LNCaP clone FGC (cell line): ENCODE measurements at regions not wholly inside any gene's neighbourhood (a gene's known extent, or its start where the extent isn't known, plus 50 kb on each side); places are given as distances from the start of the nearest gene placed in this dataset.

Experiments
- DNase-seq: peaks from one replicate; pipeline ENCODE4 v3.0.0-alpha.2; 2011; ENCODE audit warnings: low read depth
- H3K4me3 ChIP-seq: 2 replicates; pipeline ENCODE4 v1.5.1; 2011; ENCODE audit warnings: mild to moderate bottlenecking, low read depth, low read length, control low read depth
- TF ChIP-seq, protein P1 (sequence below): IDR thresholded peaks from 2 replicates; pipeline ENCODE4 v1.5.1; 2012; ENCODE audit warnings: mild to moderate bottlenecking; ENCODE audit not compliant: control insufficient read depth, insufficient read depth; ENCODE audit errors: extremely low read depth

DNA sequence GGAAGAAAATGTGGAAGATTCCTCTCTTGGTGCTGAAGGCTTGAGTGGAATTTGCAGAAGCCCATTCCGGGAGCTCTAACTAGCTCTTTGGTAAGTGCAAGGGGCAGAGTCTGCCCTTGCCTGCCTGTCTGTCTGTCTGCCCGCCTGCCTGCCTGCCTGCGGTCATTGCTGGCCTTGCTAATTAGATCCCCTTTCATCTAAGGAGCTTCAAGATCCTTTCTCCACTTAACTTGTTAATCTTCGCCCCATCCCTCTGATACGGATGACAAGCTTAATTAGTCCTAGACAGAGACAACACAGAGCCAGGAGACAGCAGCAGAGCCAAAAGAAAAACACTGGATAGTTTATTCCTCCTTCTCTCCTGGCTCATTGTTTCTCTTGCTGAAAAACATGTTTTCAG is 80.2 kb upstream of the GADD45A start:
- TF ChIP-seq, protein P1, sequence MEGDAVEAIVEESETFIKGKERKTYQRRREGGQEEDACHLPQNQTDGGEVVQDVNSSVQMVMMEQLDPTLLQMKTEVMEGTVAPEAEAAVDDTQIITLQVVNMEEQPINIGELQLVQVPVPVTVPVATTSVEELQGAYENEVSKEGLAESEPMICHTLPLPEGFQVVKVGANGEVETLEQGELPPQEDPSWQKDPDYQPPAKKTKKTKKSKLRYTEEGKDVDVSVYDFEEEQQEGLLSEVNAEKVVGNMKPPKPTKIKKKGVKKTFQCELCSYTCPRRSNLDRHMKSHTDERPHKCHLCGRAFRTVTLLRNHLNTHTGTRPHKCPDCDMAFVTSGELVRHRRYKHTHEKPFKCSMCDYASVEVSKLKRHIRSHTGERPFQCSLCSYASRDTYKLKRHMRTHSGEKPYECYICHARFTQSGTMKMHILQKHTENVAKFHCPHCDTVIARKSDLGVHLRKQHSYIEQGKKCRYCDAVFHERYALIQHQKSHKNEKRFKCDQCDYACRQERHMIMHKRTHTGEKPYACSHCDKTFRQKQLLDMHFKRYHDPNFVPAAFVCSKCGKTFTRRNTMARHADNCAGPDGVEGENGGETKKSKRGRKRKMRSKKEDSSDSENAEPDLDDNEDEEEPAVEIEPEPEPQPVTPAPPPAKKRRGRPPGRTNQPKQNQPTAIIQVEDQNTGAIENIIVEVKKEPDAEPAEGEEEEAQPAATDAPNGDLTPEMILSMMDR: no peak
- DNase-seq: no peak

DNA sequence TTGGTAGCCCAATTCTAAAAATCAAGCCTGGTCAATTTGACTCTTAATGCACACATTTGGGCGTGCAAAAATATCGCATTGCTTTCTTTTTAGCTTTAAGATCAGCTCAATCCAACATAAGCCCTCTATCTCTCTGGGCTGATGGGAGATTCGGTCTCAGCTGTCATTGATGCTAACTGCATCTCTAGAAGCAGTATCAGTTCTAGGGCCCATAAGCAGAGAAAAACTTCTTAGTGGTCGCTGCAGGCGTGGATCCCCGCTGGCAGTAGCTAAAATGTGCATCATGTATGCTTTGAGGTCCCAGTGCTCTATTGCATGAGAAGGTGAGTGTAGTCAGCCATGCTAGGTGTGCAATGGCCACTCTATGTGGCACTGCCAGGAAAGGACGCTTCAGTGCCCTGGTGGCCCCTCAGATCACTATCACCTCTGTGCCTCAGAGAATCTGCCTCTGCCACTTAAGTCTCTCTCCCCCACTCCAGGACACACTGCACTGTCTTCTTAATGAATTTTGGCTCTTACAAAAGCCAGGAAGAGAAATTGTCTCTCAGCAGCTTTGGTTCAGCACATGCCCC is 79.7 kb upstream of the GADD45A start:
- TF ChIP-seq, protein P1: no peak
- DNase-seq: no peak
- no peak overlapping the region for H3K4me3 ChIP-seq

More for the DNA sequence above, 80.2 kb upstream of the GADD45A start:
- H3K4me3 ChIP-seq: no peak overlapping the region

DNA sequence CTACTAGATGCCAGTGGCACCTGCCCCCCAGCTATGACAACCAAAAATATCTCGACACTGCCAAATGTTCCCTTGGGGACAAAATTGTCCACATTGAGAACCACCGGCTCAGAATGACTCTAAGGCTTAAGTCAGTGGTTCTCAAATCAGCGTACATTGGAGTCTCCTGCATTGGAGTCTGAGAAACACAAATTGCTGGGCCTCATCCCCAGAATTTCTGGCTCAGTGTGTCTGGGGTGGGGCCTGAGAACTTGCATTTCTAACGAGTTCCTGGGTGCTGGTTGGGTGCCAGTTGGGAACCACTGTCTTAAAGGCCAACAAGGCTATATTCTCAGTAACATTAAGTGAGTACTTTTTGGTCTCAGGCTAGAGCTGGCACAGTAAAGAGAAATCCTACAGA is 77.7 kb upstream of the GADD45A start:
- TF ChIP-seq, protein P1: no peak
- no peak overlapping the region for H3K4me3 ChIP-seq
- no peak for DNase-seq

DNA sequence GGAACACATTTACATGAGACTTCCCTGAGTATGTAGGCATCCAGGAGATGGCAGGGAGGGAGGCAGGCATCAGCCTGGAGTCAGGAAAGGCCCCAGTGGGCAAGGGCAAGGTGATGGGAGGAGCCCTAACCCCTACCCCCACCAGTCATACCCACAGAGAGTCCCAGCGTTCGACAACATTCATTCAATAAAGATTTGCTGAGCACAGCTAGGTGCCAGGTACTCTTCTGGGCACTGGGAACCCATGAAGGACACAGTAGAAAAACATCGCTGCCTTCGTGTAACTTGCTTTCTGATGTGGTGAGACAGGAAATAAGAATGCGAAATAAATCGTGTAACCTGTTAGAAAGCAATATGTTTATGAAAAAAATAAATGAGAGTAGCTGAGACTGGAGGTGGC is 77.3 kb upstream of the GADD45A start:
- no peak for DNase-seq
- TF ChIP-seq, protein P1: no peak
- H3K4me3 ChIP-seq: no peak overlapping the region

DNA sequence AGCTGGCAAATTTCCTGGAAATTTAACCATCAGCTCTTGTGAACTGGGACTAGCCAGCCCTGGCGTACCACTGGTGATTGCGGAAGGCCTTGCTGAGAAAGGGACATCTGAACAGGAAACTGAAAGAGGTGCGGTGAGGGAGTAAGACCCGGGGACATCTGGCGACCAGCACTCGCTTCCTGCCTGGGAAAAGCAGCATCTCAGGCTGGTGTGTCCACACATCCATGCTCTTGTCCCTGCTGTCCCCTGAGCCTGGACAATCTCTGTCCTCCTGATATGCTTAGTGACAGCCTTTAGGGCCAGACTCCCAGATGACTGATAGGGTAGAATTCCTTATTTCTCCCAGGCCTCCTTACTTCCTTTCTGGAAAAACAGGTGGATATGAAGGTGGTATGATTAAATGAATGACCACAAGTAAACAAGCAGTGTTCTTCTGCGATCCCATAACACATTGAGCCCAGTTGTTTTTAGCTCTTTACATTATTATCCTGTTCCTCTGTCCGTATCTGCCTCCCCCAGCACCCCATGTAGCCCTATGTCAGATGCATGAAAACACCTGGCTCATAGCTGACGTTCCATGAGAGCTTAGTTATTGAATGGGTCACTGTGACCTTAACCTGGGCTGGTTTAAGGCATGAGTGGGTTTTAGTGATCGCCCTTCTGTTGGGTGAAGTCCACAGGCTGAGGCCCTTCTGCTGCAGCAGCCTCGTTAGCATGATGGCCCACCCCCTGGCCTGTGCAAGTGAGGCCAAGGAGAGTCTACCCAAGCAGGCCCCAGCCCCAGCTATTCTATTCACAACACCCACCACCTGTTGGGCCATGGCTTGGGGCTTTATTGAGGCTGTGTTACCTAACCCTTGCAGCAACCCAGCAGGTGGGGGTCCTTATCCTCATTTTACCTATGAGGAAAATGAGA is 76.1 kb upstream of the GADD45A start:
- TF ChIP-seq, protein P1: no peak
- H3K4me3 ChIP-seq: no peak overlapping the region
- no peak for DNase-seq

DNA sequence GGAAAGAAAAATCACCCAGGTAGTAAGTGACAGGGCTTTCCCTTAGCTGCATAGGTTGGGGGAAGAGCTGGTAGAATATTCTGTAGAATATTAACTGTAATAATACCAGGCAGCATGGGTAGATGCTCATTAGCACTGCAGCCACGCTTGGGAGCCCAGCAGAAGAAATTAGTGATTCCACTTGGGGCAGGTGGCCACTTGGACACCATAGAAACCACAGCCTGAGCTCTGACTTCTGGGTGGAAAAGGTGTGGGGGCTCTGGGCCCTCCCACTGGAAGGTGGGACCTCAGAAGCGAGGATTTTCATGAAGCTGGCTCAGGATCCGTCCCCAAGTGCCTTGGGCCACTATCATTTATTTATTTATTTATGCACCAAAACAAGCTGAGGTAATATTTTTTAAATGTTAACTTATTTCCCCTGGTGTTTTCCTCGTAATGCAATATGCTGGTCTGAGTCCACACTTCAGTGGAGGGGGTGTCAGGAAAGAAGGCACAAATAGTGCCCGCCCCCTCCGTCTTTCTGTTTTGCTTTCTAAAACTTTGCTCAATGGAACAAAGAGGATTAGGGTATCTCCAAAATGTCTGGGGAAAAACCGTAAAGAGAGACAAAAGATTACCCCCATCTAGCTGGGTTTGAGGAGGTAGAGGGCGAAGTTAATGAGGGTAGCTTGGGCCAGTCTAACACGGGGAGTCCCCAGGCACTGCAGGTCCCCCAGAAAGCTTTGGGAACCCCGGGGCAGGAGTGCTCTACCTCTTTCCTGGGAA is 75.2 kb upstream of the GADD45A start:
- TF ChIP-seq, protein P1: no peak
- DNase-seq: no peak
- H3K4me3 ChIP-seq: no peak overlapping the region
